T47D (cell line): ENCODE measurements at regions not wholly inside any gene's neighbourhood (a gene's known extent, or its start where the extent isn't known, plus 50 kb on each side); places are given as distances from the start of the nearest gene placed in this dataset.

ENCODE experiments used
- DNase-seq, 2 experiments: peaks; one replicate each; pipeline versions ENCODE4 v3.0.0 to v3.0.0-alpha.2; 2011 to 2012; ENCODE audit warnings: low read depth in 1 of 2, low spot score in 1 of 2
- JUND ChIP-seq: IDR thresholded peaks from 2 replicates; pipeline ENCODE4 v1.6.1; 2012; ENCODE audit warnings: low read depth
- in situ Hi-C: cut with HindIII; loops from 2 replicates; pipeline ENCODE4 v1.10.0; 2016; ENCODE audit warnings: low sequenced_read_pairs, low pct_unique_long_range_greater_than_20kb

DNA sequence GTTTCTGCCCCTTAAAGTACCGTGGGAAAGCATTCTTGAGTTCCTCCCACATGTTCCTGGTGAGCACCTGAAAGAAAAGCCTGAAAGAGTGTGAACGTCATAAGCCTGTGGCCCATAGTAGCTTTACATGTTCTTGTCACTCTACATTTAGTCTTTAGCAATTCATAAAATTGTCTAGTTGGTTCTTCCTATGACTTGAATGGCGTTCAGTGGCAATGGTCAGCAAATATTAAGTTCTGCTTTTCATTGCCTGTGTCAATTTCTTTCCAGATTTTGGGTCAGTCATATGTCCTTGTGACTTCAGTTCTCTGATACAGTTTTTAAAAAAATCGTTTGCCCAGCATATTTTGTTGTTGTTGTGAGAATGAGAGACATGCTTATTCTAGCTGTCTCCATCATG, 650.0 kb upstream of the BOD1L1 start:
- DNase-seq, result no peak
- TF ChIP-seq JUND, result no peak
- in situ Hi-C loops, result no loop called here

DNA sequence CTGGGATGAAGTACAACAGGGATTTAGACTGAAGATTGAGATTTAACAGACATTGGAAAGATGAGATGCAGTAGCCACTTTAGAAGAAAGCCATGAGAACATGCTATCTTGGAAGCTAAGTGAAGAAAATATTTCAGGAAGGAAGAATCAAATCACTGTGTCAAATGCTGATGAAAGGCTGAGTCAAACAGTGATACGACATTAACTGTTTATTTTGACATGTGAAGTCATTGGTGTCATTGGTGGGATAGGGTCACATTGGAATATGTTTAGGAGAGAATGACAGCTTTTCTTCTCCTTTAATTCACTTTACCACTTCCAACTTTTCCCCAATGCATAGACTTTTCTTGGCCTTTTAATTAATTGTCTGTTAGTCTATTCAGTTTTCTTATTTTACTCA, 653.0 kb upstream of the BOD1L1 start:
- DNase-seq, result no peak
- in situ Hi-C loops, result no loop called here
- TF ChIP-seq JUND, result no peak

DNA sequence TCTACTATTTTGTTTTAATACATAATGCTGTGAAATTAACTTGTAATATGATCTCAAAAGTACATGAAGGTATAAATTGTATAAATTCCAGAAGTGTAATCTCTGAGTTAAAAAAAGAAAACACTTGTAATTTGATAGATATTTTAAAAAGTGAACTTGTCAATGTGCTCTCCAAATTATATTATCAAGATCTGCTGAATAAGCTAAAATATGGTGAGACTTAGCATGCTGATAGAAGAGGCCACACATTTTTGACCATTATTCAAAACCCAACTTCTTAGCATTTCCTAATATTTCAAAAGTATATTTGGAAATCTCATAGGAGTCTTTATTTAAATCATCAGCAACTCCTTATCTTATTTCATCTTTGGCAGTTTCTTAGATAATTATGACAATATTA, 657.1 kb upstream of the BOD1L1 start:
- no peak for TF ChIP-seq JUND
- in situ Hi-C loops, result no loop called here
- DNase-seq, result no peak

DNA sequence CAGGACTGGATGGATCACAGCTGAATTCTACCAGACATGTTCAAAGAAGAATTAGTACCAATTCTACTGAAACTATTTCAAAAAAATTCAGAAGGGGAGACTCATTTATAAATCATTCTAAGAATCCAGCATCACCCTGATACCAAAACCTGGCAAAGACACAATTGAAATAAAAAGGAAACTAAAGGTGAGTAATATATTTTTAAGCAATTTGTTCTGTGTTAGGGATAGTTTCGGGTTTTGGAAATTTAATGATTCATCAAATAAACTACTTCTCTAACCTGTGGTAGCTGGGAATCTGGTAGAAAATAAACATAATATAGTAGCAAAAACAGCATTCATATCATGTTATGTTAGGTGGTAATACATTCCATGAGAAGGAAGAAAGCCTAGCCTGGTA, 662.2 kb upstream of the BOD1L1 start:
- in situ Hi-C loops, result no loop called here
- no peak for DNase-seq
- TF ChIP-seq JUND, result no peak

DNA sequence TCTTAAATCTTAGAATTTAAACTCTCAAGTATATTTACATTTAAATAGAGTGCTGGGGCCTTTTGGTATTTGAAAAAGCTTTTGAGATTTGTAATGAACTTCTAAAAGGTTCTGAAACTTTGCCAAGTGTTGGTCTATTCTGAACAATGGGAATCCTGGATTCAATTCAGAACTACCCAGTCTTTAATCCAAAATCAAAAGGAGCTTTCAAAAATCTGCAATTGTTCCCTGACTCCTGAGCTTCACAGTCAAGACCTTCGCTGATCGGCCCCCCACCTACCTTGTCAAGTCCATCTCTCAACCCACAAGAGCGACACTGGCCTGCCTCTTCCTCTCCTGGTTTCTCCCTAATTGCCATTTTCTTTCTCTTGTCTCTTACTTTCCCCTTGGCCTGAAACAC, 666.1 kb upstream of the BOD1L1 start:
- in situ Hi-C loops, result no loop called here
- no peak for DNase-seq

DNA sequence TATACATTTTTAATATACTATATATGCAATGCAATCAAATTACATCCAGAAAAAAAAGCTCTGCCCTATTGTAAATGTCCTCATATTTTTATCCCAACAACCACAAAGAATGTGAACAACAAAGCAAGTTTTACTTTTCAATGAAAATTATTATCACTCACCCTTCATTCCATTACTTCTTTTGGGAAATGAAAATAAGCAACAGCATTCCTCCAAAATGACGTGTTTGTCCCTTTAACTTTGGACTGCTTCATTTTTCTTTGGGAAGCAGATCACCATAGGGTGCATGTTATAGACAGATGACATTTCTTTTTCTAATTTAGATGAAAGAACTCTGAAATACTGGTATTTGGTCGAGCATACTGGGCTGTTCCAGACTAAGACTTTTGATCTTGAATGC, 667.1 kb upstream of the BOD1L1 start:
- no peak for DNase-seq
- in situ Hi-C loops, result no loop called here
- no peak for TF ChIP-seq JUND

More for the DNA sequence above, 666.1 kb upstream of the BOD1L1 start:
- no peak for TF ChIP-seq JUND

DNA sequence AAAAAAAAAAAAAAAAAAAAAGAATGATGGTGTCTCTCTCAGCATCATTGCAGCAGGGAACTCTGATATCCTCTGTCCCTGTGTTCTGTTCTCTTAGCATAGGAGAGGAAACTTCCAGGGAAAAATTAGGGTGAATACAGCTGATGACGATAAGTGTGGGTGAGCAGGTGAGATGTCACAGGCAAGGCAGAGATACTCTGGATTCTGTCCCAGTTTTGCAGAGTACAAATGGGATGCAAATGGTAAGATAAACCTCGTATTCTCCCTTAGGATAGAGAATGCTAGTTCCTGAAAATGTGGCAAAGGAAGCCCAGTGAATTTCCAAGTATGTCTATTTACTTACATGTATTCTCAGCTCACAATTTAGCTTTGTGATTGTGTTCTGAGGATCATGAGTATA, 671.6 kb upstream of the BOD1L1 start:
- TF ChIP-seq JUND, result no peak
- no peak for DNase-seq
- in situ Hi-C loops, result no loop called here

DNA sequence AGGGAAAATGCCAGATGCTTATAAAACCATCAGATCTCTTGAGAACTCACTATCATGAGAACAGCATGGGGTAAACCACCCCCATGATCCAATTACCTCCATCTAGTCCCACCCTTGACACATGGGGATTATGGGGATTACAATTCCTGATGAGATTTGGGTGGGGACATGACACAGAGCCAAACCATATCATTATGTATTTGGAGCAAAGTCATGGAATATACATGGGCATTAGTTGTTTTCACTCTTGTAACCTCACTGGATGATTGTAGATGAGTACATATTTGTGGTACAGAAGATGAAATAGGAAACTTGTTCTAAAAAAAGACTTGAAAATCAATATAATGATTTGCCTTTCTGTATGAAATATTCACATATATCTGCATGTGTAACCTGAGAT, 674.5 kb upstream of the BOD1L1 start:
- DNase-seq, result no peak
- no peak for TF ChIP-seq JUND
- in situ Hi-C loops, result no loop called here

DNA sequence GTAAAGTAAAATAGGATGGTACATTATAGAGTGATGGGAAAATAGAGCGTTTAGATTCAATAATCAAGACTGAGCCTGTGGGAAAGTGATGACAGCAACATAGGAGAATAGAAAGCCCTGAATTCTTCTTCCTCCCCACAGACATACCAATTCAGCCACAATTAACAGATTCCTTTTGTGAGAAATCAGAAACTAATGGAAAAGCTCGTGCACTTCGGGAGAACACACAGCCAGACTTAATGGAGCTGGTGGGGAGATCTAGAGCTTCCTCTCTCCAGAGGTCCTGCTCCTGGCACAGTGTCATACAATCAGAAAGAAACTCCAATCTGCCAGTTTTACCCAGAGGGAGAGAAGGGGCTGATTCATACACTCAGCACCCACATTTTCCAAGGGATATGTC, 676.3 kb upstream of the BOD1L1 start:
- DNase-seq, result no peak
- TF ChIP-seq JUND, result no peak
- in situ Hi-C loops, result no loop called here

DNA sequence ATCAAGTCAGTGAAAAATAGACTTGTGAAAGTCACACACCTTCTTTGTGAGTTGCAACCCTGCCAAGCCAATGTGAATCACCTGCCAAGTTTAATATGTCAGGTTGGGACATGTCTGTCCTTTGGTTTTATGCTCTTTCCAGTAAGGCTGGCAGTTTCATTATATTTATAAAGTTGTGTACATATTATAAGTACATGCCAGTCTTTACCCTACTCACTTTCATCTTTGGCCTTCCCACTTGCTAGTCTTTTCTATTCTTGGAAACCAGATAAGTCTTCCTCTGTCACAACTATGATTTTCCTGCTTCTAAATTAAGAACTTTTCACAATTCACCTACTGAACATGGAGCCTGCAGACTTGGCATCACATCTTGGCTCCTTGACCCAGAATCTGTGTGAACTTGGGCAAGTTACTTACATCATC, 680.7 kb upstream of the BOD1L1 start:
- no peak for DNase-seq
- in situ Hi-C loops, result no loop called here
- no peak for TF ChIP-seq JUND

DNA sequence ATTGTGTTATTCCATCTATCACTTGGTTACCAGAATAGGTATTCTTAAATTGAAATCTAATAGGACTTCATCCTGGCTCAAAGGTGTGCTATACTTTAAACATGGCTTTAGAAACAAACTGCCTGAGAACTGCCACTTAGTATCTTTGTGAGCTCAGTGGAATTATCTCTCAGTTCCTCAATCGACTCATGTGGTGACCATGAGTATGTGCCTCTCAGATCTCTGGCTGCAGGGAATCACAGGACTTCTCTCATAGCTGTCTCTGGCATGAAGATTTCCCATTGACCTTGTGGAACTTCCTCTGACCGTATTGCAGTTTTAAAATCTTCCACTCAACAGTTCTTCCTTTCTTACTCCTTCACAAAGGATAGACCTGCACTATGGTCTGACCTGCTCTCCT, 681.9 kb upstream of the BOD1L1 start:
- no peak for DNase-seq
- TF ChIP-seq JUND, result no peak
- in situ Hi-C loops, result no loop called here

DNA sequence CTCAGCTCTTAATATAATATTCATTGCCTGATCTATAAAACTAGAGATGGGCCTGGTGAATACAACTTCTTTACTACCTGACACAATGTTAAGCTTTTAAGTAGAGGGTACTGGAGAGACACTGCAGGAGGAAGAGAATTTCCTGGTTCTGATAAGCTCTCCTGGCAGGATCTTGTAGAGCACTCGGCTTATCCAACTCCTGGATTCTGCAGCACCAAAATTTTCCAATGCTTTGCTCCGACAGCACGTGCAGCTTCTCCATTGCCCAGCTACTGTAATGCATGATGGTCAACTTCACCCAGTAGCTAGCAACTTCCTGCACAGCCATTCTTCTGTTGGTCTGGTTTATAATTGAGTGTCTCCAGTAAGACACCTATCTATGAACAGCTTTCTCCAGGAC, 686.2 kb upstream of the BOD1L1 start:
- no peak for TF ChIP-seq JUND
- no peak for DNase-seq
- in situ Hi-C loops, result no loop called here

DNA sequence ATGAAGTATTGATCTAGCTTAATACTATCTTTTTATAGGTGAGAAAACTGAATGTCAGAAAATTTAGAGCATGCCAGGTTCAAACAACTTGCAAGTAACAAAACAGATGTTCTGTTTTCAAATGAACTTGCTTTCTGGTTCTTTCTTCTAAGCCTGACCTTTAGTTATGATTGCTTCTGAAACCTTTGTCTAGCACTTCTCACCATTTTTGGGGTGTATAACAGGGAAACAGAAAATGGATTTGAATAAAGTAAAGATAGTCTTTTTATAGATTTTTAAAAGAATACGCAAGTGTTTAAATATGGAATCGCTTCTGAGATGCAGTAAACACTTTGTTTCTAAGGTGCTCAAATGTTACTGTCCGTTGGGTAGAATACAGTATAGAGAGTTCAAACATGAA, 687.2 kb upstream of the CPEB2 start:
- in situ Hi-C loops, result no loop called here
- no peak for DNase-seq
- no peak for TF ChIP-seq JUND

DNA sequence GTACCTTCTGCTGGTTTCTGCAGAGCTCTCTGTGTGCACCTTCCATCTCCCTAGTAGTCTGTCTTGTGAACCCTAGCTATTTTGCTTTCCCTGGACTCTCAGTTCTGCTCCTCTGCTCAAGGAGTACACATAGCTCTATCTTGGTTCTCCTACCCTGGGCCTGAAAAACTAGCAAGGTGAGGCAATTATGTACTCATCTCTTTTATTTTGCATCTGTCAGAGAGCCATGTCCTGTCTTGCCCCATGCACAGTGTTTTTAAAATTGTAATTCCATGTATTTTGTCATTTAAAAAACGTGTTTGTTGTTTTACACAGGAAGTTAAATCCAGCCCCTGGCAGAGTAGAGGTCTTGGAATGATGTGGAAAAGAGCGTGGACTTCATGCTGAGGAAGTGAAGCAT, 684.9 kb upstream of the CPEB2 start:
- in situ Hi-C loops, result no loop called here
- DNase-seq, result no peak
- no peak for TF ChIP-seq JUND

DNA sequence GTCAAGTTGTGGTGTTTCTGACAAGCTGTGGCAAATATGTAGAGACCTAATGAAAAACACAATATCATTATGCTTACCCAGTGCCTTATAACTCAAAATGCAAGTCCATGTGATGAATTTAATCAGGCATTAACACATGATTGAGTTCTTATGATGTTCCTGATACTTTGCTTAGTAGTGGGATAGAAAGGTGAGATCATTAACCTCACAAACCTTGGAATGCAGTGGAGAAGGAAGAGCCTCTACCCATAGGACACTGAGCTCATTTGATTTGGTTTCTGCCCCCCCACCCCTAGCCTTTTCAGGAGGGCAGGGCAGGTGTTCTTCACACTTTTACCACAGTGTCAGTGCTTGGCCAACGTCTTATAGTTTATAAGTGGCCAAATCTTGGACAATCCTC, 683.6 kb upstream of the CPEB2 start:
- in situ Hi-C loops, result no loop called here
- DNase-seq, result no peak
- no peak for TF ChIP-seq JUND
